Naive thymus-derived CD4-positive, alpha-beta T cell (primary cell): ENCODE measurements at regions not wholly inside any gene's neighbourhood (a gene's known extent, or its start where the extent isn't known, plus 50 kb on each side); places are given as distances from the start of the nearest gene placed in this dataset.

Experiments
- ATAC-seq: fragments of 150-1000 bp; cut with Tn5 transposase; 2 replicates; pipeline ENCODE4 v1.10.0; 2021; ENCODE audit warnings: mild to moderate bottlenecking, moderate library complexity
- CTCF ChIA-PET: fragments of 350-600 bp; sonication (Branson Sonifier 250); formaldehyde crosslinking; loops from one replicate; lab custom pipeline; 2021; ENCODE audit warnings: antibody characterized with exemption; lab: Charles Lee
- POLR2A ChIA-PET: fragments of 350-600 bp; sonication (Branson Sonifier 250); formaldehyde crosslinking; loops from one replicate; lab custom pipeline; 2021; ENCODE audit warnings: antibody characterized with exemption, inconsistent platforms; lab: Charles Lee
- DNase-seq, 9 donors: peaks; one replicate each; pipeline versions ENCODE4 v3.0.0 to v3.0.0-alpha.2; 2020 to 2022; ENCODE audit warnings: mixed read lengths in 1 of 9
- H3K27ac ChIP-seq: one replicate; pipeline ENCODE4 v1.7.0; 2013; ENCODE audit warnings: mild to moderate bottlenecking, low read depth, low read length, moderate library complexity
- H3K27me3 ChIP-seq, 2 donors: one replicate each; pipeline ENCODE4 v1.7.0; 2013; ENCODE audit warnings: low read length in 2 of 2, mild to moderate bottlenecking in 2 of 2, moderate library complexity in 2 of 2; ENCODE audit not compliant: control insufficient read depth in 2 of 2, insufficient read depth in 2 of 2
- H3K36me3 ChIP-seq, 3 experiments: 1 replicate in 2 of 3; 2 replicates in 1 of 3; pipeline ENCODE4 v1.7.0; 2013; ENCODE audit warnings: low read length in 3 of 3, mild to moderate bottlenecking in 3 of 3, moderate library complexity in 1 of 3; ENCODE audit not compliant: insufficient read depth in 3 of 3, control insufficient read depth in 2 of 3
- H3K4me1 ChIP-seq, 2 donors: one replicate each; pipeline ENCODE4 v1.7.0; 2013; ENCODE audit warnings: low read length in 2 of 2, mild to moderate bottlenecking in 2 of 2, moderate library complexity in 1 of 2; ENCODE audit not compliant: control insufficient read depth in 2 of 2, insufficient read depth in 2 of 2
- H3K4me3 ChIP-seq: 2 replicates; pipeline ENCODE4 v1.7.0; 2013; ENCODE audit warnings: mild to moderate bottlenecking, low read length
- H3K9me3 ChIP-seq, 3 experiments: 1 replicate in 2 of 3; 2 replicates in 1 of 3; pipeline ENCODE4 v1.7.0; 2013; ENCODE audit warnings: low read length in 3 of 3; ENCODE audit not compliant: control insufficient read depth in 2 of 3
- H3K27ac Mint-ChIP-seq, 9 donors: one replicate each; pipeline ENCODE4 v1.8.0; 2020 to 2022; ENCODE audit warnings: mixed read lengths in 9 of 9, mild to moderate bottlenecking in 8 of 9, moderate library complexity in 5 of 9, inconsistent platforms in 2 of 9
- H3K27me3 Mint-ChIP-seq, 5 donors: one replicate each; pipeline ENCODE4 v1.8.0; 2021 to 2022; ENCODE audit warnings: mixed read lengths in 5 of 5, mild to moderate bottlenecking in 1 of 5
- H3K36me3 Mint-ChIP-seq, 5 donors: one replicate each; pipeline ENCODE4 v1.8.0; 2020 to 2022; ENCODE audit warnings: mixed read lengths in 5 of 5, mild to moderate bottlenecking in 3 of 5, inconsistent platforms in 1 of 5
- H3K4me1 Mint-ChIP-seq, 7 donors: one replicate each; pipeline ENCODE4 v1.8.0; 2020 to 2022; ENCODE audit warnings: mixed read lengths in 7 of 7, mild to moderate bottlenecking in 3 of 7, inconsistent platforms in 1 of 7
- H3K4me3 Mint-ChIP-seq, 10 donors: one replicate each; pipeline ENCODE4 v1.8.0; 2020 to 2022; ENCODE audit warnings: mild to moderate bottlenecking in 10 of 10, mixed read lengths in 10 of 10, moderate library complexity in 6 of 10, inconsistent platforms in 2 of 10
- H3K9me3 Mint-ChIP-seq, 11 donors: one replicate each; pipeline ENCODE4 v1.8.0; 2020 to 2022; ENCODE audit warnings: mixed read lengths in 11 of 11, mild to moderate bottlenecking in 4 of 11, inconsistent platforms in 1 of 11, moderate library complexity in 1 of 11
- intact Hi-C, 2 donors: fragments of 100-400 bp; cut with micrococcal nuclease; formaldehyde crosslinking; loops; one replicate each; pipeline ENCODE4 v1.15.1; 2023

DNA sequence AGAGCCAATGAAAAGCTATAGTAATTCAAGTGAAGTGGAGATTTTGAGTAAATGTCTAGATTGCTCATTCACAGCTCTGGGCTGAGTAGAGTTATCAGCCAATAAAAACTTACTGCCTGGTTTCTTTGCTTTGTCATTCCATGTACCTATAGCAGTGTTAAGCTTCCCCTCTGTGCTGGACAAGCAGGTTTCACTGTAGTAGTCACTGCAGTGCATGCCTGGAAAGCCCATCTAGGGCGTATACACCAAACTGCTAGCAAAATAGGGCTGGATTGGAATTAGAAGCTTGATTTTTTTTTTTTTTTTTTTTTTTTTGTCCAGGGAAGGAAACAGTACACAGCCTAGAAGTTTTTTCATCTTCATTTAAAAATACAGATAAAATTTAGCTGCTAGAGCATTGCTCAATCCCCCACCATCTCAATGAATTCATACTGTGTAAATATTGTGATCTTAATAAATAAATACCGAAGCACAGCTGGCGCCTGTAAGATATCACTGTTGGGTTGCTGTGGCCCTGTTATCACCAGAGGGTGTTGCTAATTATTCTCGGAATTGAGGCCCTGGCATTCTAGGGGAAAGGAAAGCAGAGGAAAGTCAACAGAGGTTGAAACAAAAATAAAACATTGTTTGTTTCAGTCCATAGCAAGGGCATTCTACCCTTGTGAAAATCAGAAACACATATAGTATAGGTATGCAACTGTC is 968.5 kb upstream of the GJE1 start:
- Histone ChIP-seq H3K27ac (no peak overlapping the region), H3K4me3 (no peak overlapping the region), H3K27me3 (no peaks in the 10 kb centered on the region), H3K4me1 (no peaks in the 10 kb centered on the region), H3K9me3 (no peaks in the 10 kb centered on the region), H3K36me3 (no peaks in the 10 kb centered on the region)
- intact Hi-C loops = no loop called here
- Mint-ChIP-seq H3K9me3 (peaks cover 0 to 5% (median 0%) of the 10 kb centered on the region in 11 donors), H3K27ac (no peak overlapping the region), H3K27me3 (peaks cover 0 to 4% (median 0%) of the 10 kb centered on the region in 5 donors), H3K4me3 (no peak overlapping the region), H3K4me1 (no peaks in the 10 kb centered on the region), H3K36me3 (no peaks in the 10 kb centered on the region)
- DNase-seq = no peak
- ChIA-PET CTCF (interaction anchor here (0.6 kb wide), 1 partner anchor 11 kb away, joined by 3 read pairs; no protein-coding TSS in a partner anchor), POLR2A (no interaction called here)
- ATAC-seq = no peak

DNA sequence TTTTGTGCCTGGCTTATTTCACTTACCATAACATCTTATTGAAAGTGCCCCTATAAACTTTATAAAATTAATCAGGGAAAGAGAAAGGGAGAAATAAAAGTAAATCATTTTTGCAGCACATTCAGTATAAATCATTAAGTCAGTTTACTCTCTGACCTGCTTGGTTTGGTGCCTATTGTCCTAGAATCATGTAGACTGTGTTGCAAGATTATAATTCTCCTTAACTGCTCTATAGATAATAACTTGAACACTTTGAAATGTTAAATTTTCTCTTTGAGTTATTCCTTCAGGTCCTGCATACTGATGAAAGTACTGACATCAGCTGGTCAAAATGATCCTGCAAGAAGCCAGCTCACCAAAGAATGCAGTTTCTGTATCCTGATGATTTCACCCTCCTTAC is 969.6 kb upstream of the GJE1 start:
- ATAC-seq (no peak), DNase-seq (no peak)
- no peaks in the 10 kb centered on the region for H3K4me1 ChIP-seq
- ChIA-PET POLR2A (no interaction called here), CTCF (no interaction called here)
- intact Hi-C loops = no loop called here
- H3K9me3 Mint-ChIP-seq = peaks cover 0 to 5% (median 0%) of the 10 kb centered on the region in 11 donors
- no peak overlapping the region for H3K27ac ChIP-seq
- H3K9me3 ChIP-seq = no peaks in the 10 kb centered on the region
- no peaks in the 10 kb centered on the region for H3K4me1 Mint-ChIP-seq
- H3K27me3 Mint-ChIP-seq = peaks cover 0 to 4% (median 0%) of the 10 kb centered on the region in 5 donors
- H3K36me3 Mint-ChIP-seq = no peaks in the 10 kb centered on the region
- H3K27ac Mint-ChIP-seq = no peak overlapping the region
- H3K4me3 Mint-ChIP-seq = no peak overlapping the region
- H3K4me3 ChIP-seq = no peak overlapping the region
- H3K27me3 ChIP-seq = no peaks in the 10 kb centered on the region
- H3K36me3 ChIP-seq = no peaks in the 10 kb centered on the region

DNA sequence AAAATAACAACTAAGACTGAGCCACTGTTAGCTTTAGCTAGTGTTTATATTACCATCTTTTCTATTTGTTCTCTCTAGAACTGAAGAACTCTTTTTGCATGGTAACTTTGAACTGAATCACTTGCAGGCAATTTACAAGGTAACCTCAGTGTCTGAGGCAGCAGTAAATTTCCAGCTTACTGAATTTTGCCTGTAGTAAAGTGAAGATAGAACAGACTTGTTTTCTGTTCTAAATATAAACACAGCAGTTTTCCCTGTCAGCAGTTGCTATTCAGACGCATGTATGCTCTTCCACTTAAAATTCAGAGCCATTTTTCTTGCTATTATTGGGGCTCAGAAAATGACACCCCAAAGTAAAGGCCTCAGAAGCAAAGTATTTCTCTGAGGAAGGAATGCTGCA is 974.0 kb upstream of the GJE1 start:
- ATAC-seq (no peak), DNase-seq (no peak)
- intact Hi-C loops = no loop called here
- Mint-ChIP-seq H3K9me3 (peaks cover 0 to 5% (median 0%) of the 10 kb centered on the region in 11 donors), H3K27ac (no peak overlapping the region), H3K27me3 (peaks cover 0 to 4% (median 0%) of the 10 kb centered on the region in 5 donors), H3K36me3 (peaks cover 0 to 2% (median 0%) of the 10 kb centered on the region in 5 donors), H3K4me3 (no peak overlapping the region), H3K4me1 (peaks cover 0 to 9% (median 3%) of the 10 kb centered on the region in 7 donors)
- no peak overlapping the region for H3K27ac ChIP-seq
- no peaks in the 10 kb centered on the region for H3K4me1 ChIP-seq
- H3K4me3 ChIP-seq = no peak overlapping the region
- H3K36me3 ChIP-seq = no peaks in the 10 kb centered on the region
- CTCF ChIA-PET = no interaction called here
- POLR2A ChIA-PET = no interaction called here
- no peaks in the 10 kb centered on the region for H3K27me3 ChIP-seq
- no peaks in the 10 kb centered on the region for H3K9me3 ChIP-seq

DNA sequence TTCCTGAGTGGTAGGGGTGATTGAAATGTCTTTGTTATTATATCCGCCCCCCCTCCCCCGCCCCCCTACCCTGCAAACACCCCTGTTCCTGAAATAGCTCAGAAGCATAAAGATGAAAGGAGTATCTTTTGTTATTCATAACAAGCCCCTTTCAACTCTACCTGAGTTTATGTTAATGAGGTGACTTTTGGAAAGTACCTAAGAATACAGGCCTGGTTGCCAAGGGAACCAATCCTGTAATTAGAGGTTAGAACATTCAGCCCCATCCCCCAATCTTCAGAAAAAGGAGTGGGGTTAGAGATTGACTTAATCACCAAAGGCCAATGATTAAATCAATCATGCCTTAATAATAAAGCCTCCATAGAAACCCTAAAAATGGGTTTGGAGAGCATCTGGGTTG is 979.2 kb upstream of the GJE1 start:
- Mint-ChIP-seq H3K36me3 (peaks cover 0 to 2% (median 0%) of the 10 kb centered on the region in 5 donors), H3K9me3 (peaks cover 0 to 5% (median 0%) of the 10 kb centered on the region in 11 donors), H3K27me3 (no peaks in the 10 kb centered on the region), H3K4me3 (peak overlapping the region in 2 of 10 donors; percentile 7 to 13), H3K27ac (peak overlapping the region in 6 of 9 donors; percentile 34 to 85 (median 58)), H3K4me1 (peaks cover 0 to 29% (median 18%) of the 10 kb centered on the region in 7 donors)
- H3K4me3 ChIP-seq = no peak overlapping the region
- no peaks in the 10 kb centered on the region for H3K9me3 ChIP-seq
- ChIA-PET POLR2A (no interaction called here), CTCF (no interaction called here)
- ATAC-seq (peak; percentile 90), DNase-seq (peak in 7 of 9 donors; percentile 18 to 71 (median 43))
- no peaks in the 10 kb centered on the region for H3K27me3 ChIP-seq
- H3K36me3 ChIP-seq = no peaks in the 10 kb centered on the region
- intact Hi-C loops = no loop called here
- H3K27ac ChIP-seq = peak overlapping the region; percentile 18
- no peaks in the 10 kb centered on the region for H3K4me1 ChIP-seq

DNA sequence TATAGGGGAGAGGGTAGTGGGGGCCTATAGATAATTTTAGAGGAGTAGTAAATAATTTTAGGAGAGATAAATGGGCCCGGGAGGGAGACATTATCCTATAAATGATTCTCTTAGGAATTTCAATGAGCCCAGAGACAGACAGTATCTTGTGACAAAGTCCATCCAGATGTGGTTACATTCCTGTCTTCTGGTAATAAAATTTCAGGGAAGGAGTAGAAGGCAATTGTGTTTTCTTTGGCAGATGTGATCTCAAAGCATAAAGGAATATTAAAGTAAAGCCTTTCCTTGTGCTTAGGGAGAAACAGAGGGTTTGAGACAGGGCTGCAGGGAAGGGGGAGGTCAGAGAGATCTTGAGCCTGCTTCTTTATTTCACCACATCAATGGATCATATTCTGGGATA is 979.8 kb upstream of the GJE1 start:
- Histone ChIP-seq H3K36me3 (no peaks in the 10 kb centered on the region), H3K4me3 (no peak overlapping the region), H3K27ac (peak overlapping the region; percentile 58), H3K9me3 (no peaks in the 10 kb centered on the region), H3K4me1 (no peaks in the 10 kb centered on the region), H3K27me3 (no peaks in the 10 kb centered on the region)
- peaks cover 0 to 2% (median 0%) of the 10 kb centered on the region in 5 donors for H3K36me3 Mint-ChIP-seq
- H3K27me3 Mint-ChIP-seq = no peaks in the 10 kb centered on the region
- intact Hi-C loops = no loop called here
- peaks cover 0 to 10% (median 2%) of the 10 kb centered on the region in 11 donors for H3K9me3 Mint-ChIP-seq
- ChIA-PET POLR2A (no interaction called here), CTCF (no interaction called here)
- ATAC-seq (no peak), DNase-seq (no peak)
- H3K27ac Mint-ChIP-seq = peak overlapping the region in 4 of 9 donors; percentile 25 to 65 (median 47)
- peak overlapping the region in 3 of 10 donors; percentile 2 to 39 (median 11) for H3K4me3 Mint-ChIP-seq
- H3K4me1 Mint-ChIP-seq = peaks cover 0 to 29% (median 18%) of the 10 kb centered on the region in 7 donors

DNA sequence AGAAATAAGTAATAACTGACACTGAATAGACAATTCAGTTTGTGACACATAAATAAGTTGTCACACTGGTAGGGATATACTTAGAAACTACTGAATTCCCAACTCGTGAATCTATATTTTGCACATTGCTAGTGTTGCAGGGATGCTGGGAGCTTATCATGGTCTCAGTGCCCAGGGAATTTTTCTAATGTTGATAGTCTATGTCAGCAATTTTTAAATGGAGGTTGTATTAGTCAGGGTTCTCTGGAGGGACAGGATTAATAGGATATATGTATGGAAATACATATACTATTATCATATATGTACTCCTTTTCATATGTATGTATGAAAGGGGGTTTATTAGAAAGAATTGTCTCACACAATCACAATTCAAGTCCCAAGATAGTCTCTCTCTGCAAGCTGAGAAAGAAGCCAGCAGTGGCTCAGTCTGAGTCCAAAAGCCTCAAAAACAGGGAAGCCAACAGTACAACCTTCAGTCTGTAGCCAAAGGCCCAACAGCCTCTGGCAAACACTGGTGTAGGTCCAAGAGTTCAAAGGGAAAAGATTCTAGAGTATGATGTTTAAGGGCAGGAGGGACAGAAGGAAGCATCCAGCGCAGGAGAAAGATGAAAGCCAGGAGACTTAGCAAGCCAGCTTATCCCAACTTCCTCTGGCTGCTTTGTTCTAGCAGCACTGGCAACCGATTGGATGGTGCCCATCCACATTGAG is 980.9 kb upstream of the GJE1 start:
- Mint-ChIP-seq H3K4me1 (peaks cover 0 to 29% (median 18%) of the 10 kb centered on the region in 7 donors), H3K27ac (peak overlapping the region in 3 of 9 donors; percentile 25 to 52 (median 26)), H3K27me3 (peaks cover 0 to 3% (median 0%) of the 10 kb centered on the region in 5 donors), H3K36me3 (peaks cover 0 to 2% (median 0%) of the 10 kb centered on the region in 5 donors), H3K4me3 (peak overlapping the region in 1 of 10 donors; percentile 2), H3K9me3 (peaks cover 0 to 10% (median 2%) of the 10 kb centered on the region in 11 donors)
- Histone ChIP-seq H3K36me3 (no peaks in the 10 kb centered on the region), H3K4me1 (no peaks in the 10 kb centered on the region), H3K27me3 (no peaks in the 10 kb centered on the region), H3K9me3 (no peaks in the 10 kb centered on the region), H3K27ac (no peak overlapping the region), H3K4me3 (no peak overlapping the region)
- ChIA-PET CTCF (no interaction called here), POLR2A (no interaction called here)
- ATAC-seq (no peak), DNase-seq (no peak)
- intact Hi-C loops = no loop called here
